Heart right ventricle (tissue), 16 donors: ENCODE measurements at regions not wholly inside any gene's neighbourhood (a gene's known extent, or its start where the extent isn't known, plus 50 kb on each side); places are given as distances from the start of the nearest gene placed in this dataset.
"Not testable (repeated sequence)": the region's sequence is repeated elsewhere in the genome, so short reads cannot be mapped to it uniquely, and the experiment has no call there.

Experiments used
- ATAC-seq, 8 donors: fragments of 200-7000 bp; cut with Tn5 transposase; one replicate each; pipeline ENCODE4 v1.9.1; 2020; ENCODE audit warnings: mild to moderate bottlenecking in 8 of 8, moderate library complexity in 8 of 8, moderate number of reproducible peaks in 1 of 8
- DNase-seq, 2 donors: peaks; one replicate each; pipeline ENCODE4 v3.0.0-alpha.2; 2020
- H3K27ac ChIP-seq, 10 donors: fragments of 200-600 bp; sonication (generic) in 2 of 10; one replicate each; pipeline versions ENCODE4 v1.5.0 to v1.8.0; 2020 to 2022; ENCODE audit warnings: mild to moderate bottlenecking in 3 of 10
- H3K27me3 ChIP-seq, 7 donors: fragments of 200-600 bp; one replicate each; pipeline ENCODE4 v1.8.0; 2021 to 2022; ENCODE audit warnings: mild to moderate bottlenecking in 2 of 7
- H3K36me3 ChIP-seq, 9 donors: fragments of 200-600 bp; sonication (generic) in 1 of 9; one replicate each; pipeline versions ENCODE4 v1.5.0 to v1.8.0; 2020 to 2022; ENCODE audit warnings: mild to moderate bottlenecking in 2 of 9
- H3K4me1 ChIP-seq, 9 donors: fragments of 200-600 bp; sonication (generic) in 1 of 9; one replicate each; pipeline versions ENCODE4 v1.5.0 to v1.8.0; 2020 to 2022; ENCODE audit warnings: mild to moderate bottlenecking in 4 of 9
- H3K4me3 ChIP-seq, 10 donors: fragments of 200-600 bp; sonication (generic) in 2 of 10; one replicate each; pipeline versions ENCODE4 v1.5.0 to v1.8.0; 2020 to 2022; ENCODE audit warnings: mild to moderate bottlenecking in 7 of 10, moderate library complexity in 2 of 10
- H3K9me3 ChIP-seq, 11 donors: fragments of 200-600 bp in 10 of 11; sonication (generic) in 2 of 11; one replicate each; pipeline versions ENCODE4 v1.5.0 to v1.8.0; 2013 to 2022; ENCODE audit warnings: mild to moderate bottlenecking in 2 of 11, control low read depth in 1 of 11, moderate library complexity in 1 of 11
- CTCF ChIP-seq, 9 donors: fragments of 200-600 bp; sonication (generic) in 2 of 9; IDR thresholded peaks; one replicate each; pipeline versions ENCODE4 v1.5.0 to v1.8.0; 2021 to 2022; ENCODE audit warnings: antibody characterized with exemption in 9 of 9, mild to moderate bottlenecking in 5 of 9, moderate library complexity in 1 of 9
- WGBS, 2 donors: extraction: QIAGEN DNeasy Blood & Tissue Kit; methylation state at CpG; one replicate each; pipeline ENCODE4 v1.1.7; 2013; ENCODE audit warnings: inconsistent platforms in 1 of 2; 5-methylcytosine and 5-hydroxymethylcytosine counted together
- intact Hi-C, 10 donors: fragments of 100-400 bp; cut with DNase I; formaldehyde crosslinking; loops; one replicate each; pipeline versions ENCODE4 v1.11.1 to v1.14.2; 2022
- donor health status: Arrhythmogenic right ventricular cardiomyopathy.
- donor health status: ischemic (EF 13 %, LVEDD 7.1; RV severe dilation, severe dysfunction).
- donor health status: healthy with polysubstance abuse.
- donor health status: DM: no; HTN: yes; CAD: no.
- donor health status: DM: no; HTN: no; CAD: no.
- donor health status: ischemic (EF 25% LVEDD 6.9; RV normal size, moderate dysfunction).
- donor health status: ischemic (EF 25% LVEDD 5.7; RV mildly dilated, moderate dysfunction).
- donor health status: healthy.
- donor health status: DM: yes; HTN: yes; CAD: no.
- donor health status: Ischemic cardiomyopathy.
- donor health status: ischemic (EF 35%, LVEDD 5.7; RV mildly dilated, moderate dysfunction).
- donor health status: nonischemic (EF 11% LVEDD 7.7; RV severe dilation, severe dysfunction).
- donor health status: DM: yes; HTN: yes; CAD: no.
- donor health status: PGD.
- donor health status: ischemic (EF 29% LVEDD 5.4; RV normal size, mild dysfunction).
- donor health status: nonischemic (EF 23%, LVEDD 6.1; RV moderate dilation, normal function).

- Histone ChIP-seq H3K27me3 (no peaks in the 10 kb centered on the region), H3K36me3 (no peaks in the 10 kb centered on the region), H3K4me1 (peaks cover 0 to 17% (median 9%) of the 10 kb centered on the region in 9 donors), H3K4me3 (no peak overlapping the region), H3K9me3 (no peaks in the 10 kb centered on the region), H3K27ac (peak overlapping the region in 4 of 10 donors; percentile 2 to 52 (median 36))
- ATAC-seq (peak in 5 of 8 donors; percentile 40 to 82 (median 48)), DNase-seq (no peak)
- no peak for TF ChIP-seq CTCF (IDR thresholded peaks at IDR 0.05)
- intact Hi-C loops, result no loop called here
- WGBS, 2 donors, result 57 to 74% methylated on average over 10 of the region's 10 CpGs
Measured at GRCh38 chr6:164078532-164079274, 664.2 kb downstream of the QKI start.

GRCh38 chr6:164076818-164077532, 662.5 kb downstream of the QKI start:
- DNase-seq, H3K4me3 ChIP-seq, intact Hi-C loops, H3K27ac ChIP-seq, H3K9me3 ChIP-seq, ATAC-seq, H3K36me3 ChIP-seq, H3K27me3 ChIP-seq: not testable (repeated sequence)
- peaks cover 0 to 17% (median 9%) of the 10 kb centered on the region in 9 donors for H3K4me1 ChIP-seq
- WGBS, 2 donors, result 66 to 76% methylated on average over 3 of the region's 3 CpGs

GRCh38 chr6:164075981-164076615, 661.6 kb downstream of the QKI start:
- no peak for DNase-seq
- Histone ChIP-seq H3K9me3 (peaks cover 0 to 9% (median 0%) of the 10 kb centered on the region in 11 donors), H3K27ac (no peak overlapping the region), H3K36me3 (no peaks in the 10 kb centered on the region), H3K4me1 (peaks cover 0 to 17% (median 9%) of the 10 kb centered on the region in 9 donors), H3K27me3 (no peaks in the 10 kb centered on the region), H3K4me3 (no peak overlapping the region)
- ATAC-seq, result no peak
- intact Hi-C loops, result no loop called here
- TF ChIP-seq CTCF (IDR thresholded peaks at IDR 0.05), result no peak
- 87 to 89% methylated on average over 8 of the region's 10 CpGs for WGBS, 2 donors

- peaks cover 0 to 19% (median 8%) of the 10 kb centered on the region in 9 donors for H3K4me1 ChIP-seq
- no peak for ATAC-seq
- DNase-seq, result no peak
- H3K36me3 ChIP-seq, result no peaks in the 10 kb centered on the region
- no peak for TF ChIP-seq CTCF (IDR thresholded peaks at IDR 0.05)
- intact Hi-C loops, result no loop called here
- no peak overlapping the region for H3K27ac ChIP-seq
- no peaks in the 10 kb centered on the region for H3K27me3 ChIP-seq
- peaks cover 0 to 9% (median 0%) of the 10 kb centered on the region in 11 donors for H3K9me3 ChIP-seq
- H3K4me3 ChIP-seq, result no peak overlapping the region
- WGBS, 2 donors, result 64 to 71% methylated on average over 2 of the region's 2 CpGs
Measured at GRCh38 chr6:164072240-164072666, 657.7 kb downstream of the QKI start.
